ENCODE measurements at regions not wholly inside any gene's neighbourhood (a gene's known extent, or its start where the extent isn't known, plus 50 kb on each side); places are given as distances from the start of the nearest gene placed in this dataset.

GRCh38 chr1:216793973-216794372 is 70.7 kb upstream of the ESRRG start:
- in situ Hi-C loops (cut with MboI; ENCODE audit: low sequenced_read_pairs, unreplicated experiment) = no loop called here
- no peak for TF ChIP-seq CTCF (IDR thresholded peaks at IDR 0.05; ENCODE audit: borderline replicate concordance, control extremely low read depth, extremely low read depth, insufficient read depth, missing control alignments)
- DNase-seq (ENCODE audit: low spot score) = no peak

- DNase-seq (ENCODE audit: low spot score) = no peak
- in situ Hi-C loops (cut with MboI; ENCODE audit: low sequenced_read_pairs, unreplicated experiment) = no loop called here
- no peak for TF ChIP-seq CTCF (IDR thresholded peaks at IDR 0.05; ENCODE audit: borderline replicate concordance, control extremely low read depth, extremely low read depth, insufficient read depth, missing control alignments)
Observed at GRCh38 chr1:216793303-216793702, 70.1 kb upstream of the ESRRG start.

- no peak for TF ChIP-seq CTCF (IDR thresholded peaks at IDR 0.05; ENCODE audit: borderline replicate concordance, control extremely low read depth, extremely low read depth, insufficient read depth, missing control alignments)
- no peak for DNase-seq (ENCODE audit: low spot score)
- in situ Hi-C loops (cut with MboI; ENCODE audit: low sequenced_read_pairs, unreplicated experiment) = no loop called here
Observed at GRCh38 chr1:216788671-216789070, 65.4 kb upstream of the ESRRG start.

- DNase-seq (ENCODE audit: low spot score) = no peak
- in situ Hi-C loops (cut with MboI; ENCODE audit: low sequenced_read_pairs, unreplicated experiment) = no loop called here
- no peak for TF ChIP-seq CTCF (IDR thresholded peaks at IDR 0.05; ENCODE audit: borderline replicate concordance, control extremely low read depth, extremely low read depth, insufficient read depth, missing control alignments)
Observed at GRCh38 chr1:216785737-216786136, 62.5 kb upstream of the ESRRG start.

GRCh38 chr1:216785221-216785620 is 62.0 kb upstream of the ESRRG start:
- DNase-seq (ENCODE audit: low spot score) = no peak
- TF ChIP-seq CTCF (IDR thresholded peaks at IDR 0.05; ENCODE audit: borderline replicate concordance, control extremely low read depth, extremely low read depth, insufficient read depth, missing control alignments) = no peak
- in situ Hi-C loops (cut with MboI; ENCODE audit: low sequenced_read_pairs, unreplicated experiment) = no loop called here

- no peak for DNase-seq (ENCODE audit: low spot score)
- no peak for TF ChIP-seq CTCF (IDR thresholded peaks at IDR 0.05; ENCODE audit: borderline replicate concordance, control extremely low read depth, extremely low read depth, insufficient read depth, missing control alignments)
- in situ Hi-C loops (cut with MboI; ENCODE audit: low sequenced_read_pairs, unreplicated experiment) = no loop called here
Observed at GRCh38 chr1:216779686-216780085, 56.5 kb upstream of the ESRRG start.

- in situ Hi-C loops (cut with MboI; ENCODE audit: low sequenced_read_pairs, unreplicated experiment) = no loop called here
- no peak for TF ChIP-seq CTCF (IDR thresholded peaks at IDR 0.05; ENCODE audit: borderline replicate concordance, control extremely low read depth, extremely low read depth, insufficient read depth, missing control alignments)
- DNase-seq (ENCODE audit: low spot score) = no peak
Observed at GRCh38 chr1:216778737-216779136, 55.5 kb upstream of the ESRRG start.
